H9 (cell line): ENCODE measurements at regions not wholly inside any gene's neighbourhood (a gene's known extent, or its start where the extent isn't known, plus 50 kb on each side); places are given as distances from the start of the nearest gene placed in this dataset.

Experiments
- DNase-seq: peaks from one replicate; pipeline ENCODE4 v3.0.0-alpha.2; 2017
- H2AFZ ChIP-seq: one replicate; pipeline ENCODE4 v1.6.1; 2013; ENCODE audit warnings: mild to moderate bottlenecking, low read length, control low read depth, moderate library complexity
- H2AK5ac ChIP-seq: 2 replicates; pipeline ENCODE4 v1.6.1; 2013; ENCODE audit warnings: low read length, control low read depth, mixed read lengths; ENCODE audit not compliant: insufficient read length
- H2BK120ac ChIP-seq: one replicate; pipeline ENCODE4 v1.6.1; 2013; ENCODE audit warnings: low read depth, mild to moderate bottlenecking, low read length, control low read depth, inconsistent platforms; ENCODE audit not compliant: poor library complexity, severe bottlenecking
- H2BK12ac ChIP-seq: 2 replicates; pipeline ENCODE4 v1.6.1; 2013; ENCODE audit warnings: low read length, control low read depth, mixed read lengths, low read depth; ENCODE audit not compliant: insufficient read length
- H2BK15ac ChIP-seq: 2 replicates; pipeline ENCODE4 v1.6.1; 2013; ENCODE audit warnings: low read depth, low read length, control low read depth
- H2BK20ac ChIP-seq: one replicate; pipeline ENCODE4 v1.6.1; 2013; ENCODE audit warnings: low read depth, mild to moderate bottlenecking, low read length, control low read depth, inconsistent platforms; ENCODE audit not compliant: poor library complexity, severe bottlenecking
- H2BK5ac ChIP-seq: 2 replicates; pipeline ENCODE4 v1.6.1; 2013; ENCODE audit warnings: low read length, control low read depth, mixed read lengths; ENCODE audit not compliant: insufficient read length
- H3K14ac ChIP-seq: 2 replicates; pipeline ENCODE4 v1.6.1; 2013; ENCODE audit warnings: low read length, control low read depth; ENCODE audit not compliant: insufficient read depth
- H3K18ac ChIP-seq: 2 replicates; pipeline ENCODE4 v1.6.1; 2013; ENCODE audit warnings: low read depth, mild to moderate bottlenecking, mixed read lengths, low read length, control low read depth; ENCODE audit not compliant: insufficient read length
- H3K23ac ChIP-seq: 2 replicates; pipeline ENCODE4 v1.6.1; 2013; ENCODE audit warnings: low read length, control low read depth, mixed read lengths, low read depth; ENCODE audit not compliant: insufficient read length
- H3K23me2 ChIP-seq: 2 replicates; pipeline ENCODE4 v1.6.1; 2013; ENCODE audit warnings: low read depth, mild to moderate bottlenecking, mixed read lengths, low read length, control low read depth; ENCODE audit not compliant: insufficient read length, poor library complexity, severe bottlenecking
- H3K27ac ChIP-seq: 2 replicates; pipeline ENCODE4 v1.5.1; 2013; ENCODE audit warnings: low read length, control low read depth, mixed read lengths, low read depth; ENCODE audit not compliant: insufficient read length
- H3K27me3 ChIP-seq: 2 replicates; pipeline ENCODE4 v1.6.1; 2013; ENCODE audit warnings: low read length, control low read depth, inconsistent platforms; ENCODE audit not compliant: insufficient read depth
- H3K4ac ChIP-seq: 2 replicates; pipeline ENCODE4 v1.6.1; 2013; ENCODE audit warnings: low read depth, mild to moderate bottlenecking, control low read depth, inconsistent platforms, low read length, moderate library complexity
- H3K4me1 ChIP-seq: 2 replicates; pipeline ENCODE4 v1.6.1; 2013; ENCODE audit warnings: low read length, control low read depth, inconsistent platforms; ENCODE audit not compliant: insufficient read depth
- H3K4me2 ChIP-seq: 2 replicates; pipeline ENCODE4 v1.6.1; 2013; ENCODE audit warnings: low read length, control low read depth, mixed read lengths; ENCODE audit not compliant: insufficient read length, insufficient read depth
- H3K56ac ChIP-seq: 2 replicates; pipeline ENCODE4 v1.6.1; 2013; ENCODE audit warnings: low read depth, mild to moderate bottlenecking, mixed read lengths, low read length, control low read depth; ENCODE audit not compliant: insufficient read length
- H3K79me1 ChIP-seq: 2 replicates; pipeline ENCODE4 v1.6.1; 2013; ENCODE audit warnings: low read depth, mild to moderate bottlenecking, moderate library complexity, low read length, control low read depth, inconsistent platforms; ENCODE audit not compliant: insufficient read depth, poor library complexity, severe bottlenecking
- H3K79me2 ChIP-seq: 2 replicates; pipeline ENCODE4 v1.6.1; 2013; ENCODE audit warnings: low read length, control low read depth, inconsistent platforms; ENCODE audit not compliant: insufficient read depth
- H3K9ac ChIP-seq: 2 replicates; pipeline ENCODE4 v1.6.1; 2013; ENCODE audit warnings: low read length, control low read depth, mixed read lengths; ENCODE audit not compliant: insufficient read length; ENCODE audit errors: extremely low read depth
- H3K9me3 ChIP-seq: one replicate; pipeline ENCODE4 v1.6.1; 2013; ENCODE audit warnings: low read depth, low read length, inconsistent platforms; ENCODE audit not compliant: control insufficient read depth
- H3T11ph ChIP-seq: one replicate; pipeline ENCODE4 v1.6.1; 2013; ENCODE audit warnings: mild to moderate bottlenecking, low read length, control low read depth, inconsistent platforms
- H4K20me1 ChIP-seq: one replicate; pipeline ENCODE4 v1.6.1; 2013; ENCODE audit not compliant: control insufficient read depth, insufficient read length, insufficient read depth
- H4K5ac ChIP-seq: 2 replicates; pipeline ENCODE4 v1.6.1; 2013; ENCODE audit warnings: low read depth, mild to moderate bottlenecking, mixed read lengths, low read length, control low read depth; ENCODE audit not compliant: insufficient read length
- H4K8ac ChIP-seq: replicated peaks from 2 replicates; pipeline ENCODE4 v1.6.1; 2013; ENCODE audit warnings: low read length, control low read depth, mixed read lengths, low read depth; ENCODE audit not compliant: insufficient read length
- H4K91ac ChIP-seq: 2 replicates; pipeline ENCODE4 v1.6.1; 2013; ENCODE audit warnings: low read depth, mild to moderate bottlenecking, moderate library complexity, mixed read lengths, low read length, control low read depth; ENCODE audit not compliant: insufficient read length
- H3K27ac Mint-ChIP-seq, 3 experiments: 2 replicates in 2 of 3; 3 replicates in 1 of 3; pipeline ENCODE4 v1.8.0; 2020 to 2021; ENCODE audit warnings: mixed read lengths in 3 of 3, mild to moderate bottlenecking in 1 of 3, moderate library complexity in 1 of 3
- H3K27me3 Mint-ChIP-seq: 2 replicates; pipeline ENCODE4 v1.8.0; 2021; ENCODE audit warnings: low read depth, mild to moderate bottlenecking, moderate library complexity, mixed read lengths
- H3K36me3 Mint-ChIP-seq, 3 experiments: 2 replicates in 2 of 3; 3 replicates in 1 of 3; pipeline ENCODE4 v1.8.0; 2020 to 2021; ENCODE audit warnings: low read depth in 3 of 3, mixed read lengths in 3 of 3; ENCODE audit not compliant: insufficient read depth in 1 of 3
- H3K4me1 Mint-ChIP-seq, 2 experiments: 2 replicates each; pipeline ENCODE4 v1.8.0; 2020; ENCODE audit warnings: mixed read lengths in 2 of 2
- H3K4me3 Mint-ChIP-seq, 2 experiments: 2 replicates in 1 of 2; 3 replicates in 1 of 2; pipeline ENCODE4 v1.8.0; 2020 to 2021; ENCODE audit warnings: mild to moderate bottlenecking in 2 of 2, mixed read lengths in 2 of 2, moderate library complexity in 1 of 2
- H3K9me3 Mint-ChIP-seq, 2 experiments: 2 replicates in 1 of 2; 3 replicates in 1 of 2; pipeline ENCODE4 v1.8.0; 2020; ENCODE audit warnings: mild to moderate bottlenecking in 2 of 2, mixed read lengths in 2 of 2, moderate library complexity in 1 of 2
- WGBS: extraction: QIAGEN DNeasy Blood & Tissue Kit; methylation state at CpG from one replicate; pipeline ENCODE4 v1.1.7; 2013; ENCODE audit warnings: missing lambda C conversion rate, low lambda C conversion rate, mixed read lengths; ENCODE audit not compliant: insufficient read length; ENCODE audit errors: extremely low coverage; 5-methylcytosine and 5-hydroxymethylcytosine counted together
- TF ChIP-seq, protein P1 (sequence below): fragments of 200-600 bp; sonication (generic); conservative IDR thresholded peaks from 3 replicates; pipeline ENCODE4 v1.8.0; 2021; ENCODE audit warnings: antibody characterized with exemption, mild to moderate bottlenecking

DNA sequence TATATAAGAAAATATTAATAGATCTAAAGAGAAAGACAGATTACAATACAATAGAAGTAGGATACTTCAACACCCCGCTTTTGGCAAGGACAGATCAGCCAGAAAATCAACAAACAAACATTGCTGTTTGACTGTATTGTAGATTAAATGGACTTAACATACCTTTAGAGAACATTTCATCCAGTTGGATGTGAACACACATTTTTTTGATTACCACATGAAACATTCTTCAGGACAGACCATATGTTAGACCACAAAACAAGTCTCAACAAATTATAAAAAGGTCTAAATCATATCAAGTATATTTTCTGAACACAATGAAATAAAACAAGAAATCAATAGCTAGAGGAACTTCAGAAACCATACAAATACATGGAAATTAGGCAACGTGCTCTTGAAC lies 148.2 kb downstream of the TRMT11 start:
- Mint-ChIP-seq H3K4me1 (no peaks in the 10 kb centered on the region), H3K36me3 (peaks cover 3 to 35% (median 12%) of the 10 kb centered on the region in 3 experiments), H3K9me3 (peaks cover 6 to 22% of the 10 kb centered on the region in 2 experiments; a peak in 4 of 5 replicates), H3K27ac (no peak overlapping the region), H3K4me3 (no peak overlapping the region), H3K27me3 (no peaks in the 10 kb centered on the region)
- H3K18ac ChIP-seq: no peak overlapping the region
- H3K79me1 ChIP-seq: no peaks in the 10 kb centered on the region
- no peaks in the 10 kb centered on the region for H3K23me2 ChIP-seq
- WGBS: no CpG with 5 or more reads among the region's 2 CpGs
- no peak overlapping the region for H2BK20ac ChIP-seq
- no peak overlapping the region for H3K23ac ChIP-seq
- no peaks in the 10 kb centered on the region for H3K4me1 ChIP-seq
- H4K91ac ChIP-seq: no peak overlapping the region
- no peaks in the 10 kb centered on the region for H3K27me3 ChIP-seq
- H2BK120ac ChIP-seq: no peak overlapping the region
- no peak overlapping the region for H2BK5ac ChIP-seq
- H3K14ac ChIP-seq: no peak overlapping the region
- no peak overlapping the region for H2BK12ac ChIP-seq
- no peak overlapping the region for H3K56ac ChIP-seq
- H4K8ac ChIP-seq: no peak overlapping the region
- no peak overlapping the region for H3K27ac ChIP-seq
- H2BK15ac ChIP-seq: no peak overlapping the region
- H4K20me1 ChIP-seq: no peaks in the 10 kb centered on the region
- H3K79me2 ChIP-seq: no peaks in the 10 kb centered on the region
- H2AK5ac ChIP-seq: no peak overlapping the region
- no peak overlapping the region for H2AFZ ChIP-seq
- TF ChIP-seq, protein P1, sequence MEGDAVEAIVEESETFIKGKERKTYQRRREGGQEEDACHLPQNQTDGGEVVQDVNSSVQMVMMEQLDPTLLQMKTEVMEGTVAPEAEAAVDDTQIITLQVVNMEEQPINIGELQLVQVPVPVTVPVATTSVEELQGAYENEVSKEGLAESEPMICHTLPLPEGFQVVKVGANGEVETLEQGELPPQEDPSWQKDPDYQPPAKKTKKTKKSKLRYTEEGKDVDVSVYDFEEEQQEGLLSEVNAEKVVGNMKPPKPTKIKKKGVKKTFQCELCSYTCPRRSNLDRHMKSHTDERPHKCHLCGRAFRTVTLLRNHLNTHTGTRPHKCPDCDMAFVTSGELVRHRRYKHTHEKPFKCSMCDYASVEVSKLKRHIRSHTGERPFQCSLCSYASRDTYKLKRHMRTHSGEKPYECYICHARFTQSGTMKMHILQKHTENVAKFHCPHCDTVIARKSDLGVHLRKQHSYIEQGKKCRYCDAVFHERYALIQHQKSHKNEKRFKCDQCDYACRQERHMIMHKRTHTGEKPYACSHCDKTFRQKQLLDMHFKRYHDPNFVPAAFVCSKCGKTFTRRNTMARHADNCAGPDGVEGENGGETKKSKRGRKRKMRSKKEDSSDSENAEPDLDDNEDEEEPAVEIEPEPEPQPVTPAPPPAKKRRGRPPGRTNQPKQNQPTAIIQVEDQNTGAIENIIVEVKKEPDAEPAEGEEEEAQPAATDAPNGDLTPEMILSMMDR: no peak
- no peak overlapping the region for H3K9ac ChIP-seq
- H4K5ac ChIP-seq: no peak overlapping the region
- H3T11ph ChIP-seq: no peak overlapping the region
- DNase-seq: no peak
- no peak overlapping the region for H3K4ac ChIP-seq
- no peak overlapping the region for H3K4me2 ChIP-seq
- H3K9me3 ChIP-seq: no peaks in the 10 kb centered on the region
